Erythroblast (primary cell): ENCODE measurements at regions not wholly inside any gene's neighbourhood (a gene's known extent, or its start where the extent isn't known, plus 50 kb on each side); places are given as distances from the start of the nearest gene placed in this dataset.

Experiments used
- GATA1 ChIP-seq: IDR thresholded peaks from 2 replicates; pipeline ENCODE4 v1.6.1; 2011; ENCODE audit warnings: low read depth, mild to moderate bottlenecking, control low read depth, low read length, moderate library complexity
- POLR2A ChIP-seq: IDR thresholded peaks from 2 replicates; pipeline ENCODE4 v1.6.1; 2011; ENCODE audit warnings: mild to moderate bottlenecking, low read length

GRCh38 chr12:66916189-66916588, 237.3 kb upstream of the GRIP1 start:
- no peak for TF ChIP-seq POLR2A
- TF ChIP-seq GATA1: no peak
